ENCODE measurements at regions not wholly inside any gene's neighbourhood (a gene's known extent, or its start where the extent isn't known, plus 50 kb on each side); places are given as distances from the start of the nearest gene placed in this dataset.
"Not testable (repeated sequence)": the region's sequence is repeated elsewhere in the genome, so short reads cannot be mapped to it uniquely, and the experiment has no call there.

GRCh38 chr12:87349681-87350080 is 679.5 kb downstream of the C12orf50 start:
- no peaks in the 10 kb centered on the region for H3K27me3 ChIP-seq (ENCODE audit: insufficient read depth, insufficient read length)
- no peak for TF ChIP-seq SUZ12 (IDR thresholded peaks at IDR 0.05; ENCODE audit: extremely low read depth, insufficient read depth, insufficient read length)
- no peak for TF ChIP-seq YY1 (IDR thresholded peaks at IDR 0.05; ENCODE audit: insufficient read depth, insufficient read length)
- no peak for TF ChIP-seq ZNF274 (IDR thresholded peaks at IDR 0.05; ENCODE audit: low read depth, low read length)
- no peaks in the 10 kb centered on the region for H3K9me3 ChIP-seq (ENCODE audit: insufficient read depth, low read length)
- no peak overlapping the region for H3K4me3 ChIP-seq (ENCODE audit: insufficient read length, low read depth)
- H3K4me1 ChIP-seq (ENCODE audit: insufficient read depth, insufficient read length) = no peaks in the 10 kb centered on the region
- H3K9ac ChIP-seq (ENCODE audit: insufficient read length, low read depth) = no peak overlapping the region
- H3K36me3 ChIP-seq (ENCODE audit: insufficient read depth, insufficient read length, low read length) = no peaks in the 10 kb centered on the region
- no peak for DNase-seq (ENCODE audit: low read depth, low spot score)

GRCh38 chr12:87348071-87348470 is 681.1 kb downstream of the C12orf50 start:
- no peak overlapping the region for H3K4me3 ChIP-seq (ENCODE audit: insufficient read length, low read depth)
- H3K9me3 ChIP-seq (ENCODE audit: insufficient read depth, low read length) = no peaks in the 10 kb centered on the region
- TF ChIP-seq YY1 (IDR thresholded peaks at IDR 0.05; ENCODE audit: insufficient read depth, insufficient read length) = no peak
- no peak for TF ChIP-seq ZNF274 (IDR thresholded peaks at IDR 0.05; ENCODE audit: low read depth, low read length)
- TF ChIP-seq SUZ12 (IDR thresholded peaks at IDR 0.05; ENCODE audit: extremely low read depth, insufficient read depth, insufficient read length) = no peak
- H3K27me3 ChIP-seq (ENCODE audit: insufficient read depth, insufficient read length) = no peaks in the 10 kb centered on the region
- DNase-seq (ENCODE audit: low read depth, low spot score) = no peak
- H3K36me3 ChIP-seq (ENCODE audit: insufficient read depth, insufficient read length, low read length) = no peaks in the 10 kb centered on the region
- no peak overlapping the region for H3K9ac ChIP-seq (ENCODE audit: insufficient read length, low read depth)
- no peaks in the 10 kb centered on the region for H3K4me1 ChIP-seq (ENCODE audit: insufficient read depth, insufficient read length)

- no peaks in the 10 kb centered on the region for H3K4me1 ChIP-seq (ENCODE audit: insufficient read depth, insufficient read length)
- TF ChIP-seq YY1 (IDR thresholded peaks at IDR 0.05; ENCODE audit: insufficient read depth, insufficient read length) (no peak), ZNF274 (IDR thresholded peaks at IDR 0.05; ENCODE audit: low read depth, low read length) (no peak), SUZ12 (IDR thresholded peaks at IDR 0.05; ENCODE audit: extremely low read depth, insufficient read depth, insufficient read length) (no peak)
- H3K4me3 ChIP-seq (ENCODE audit: insufficient read length, low read depth) = no peak overlapping the region
- H3K36me3 ChIP-seq (ENCODE audit: insufficient read depth, insufficient read length, low read length) = no peaks in the 10 kb centered on the region
- no peaks in the 10 kb centered on the region for H3K9me3 ChIP-seq (ENCODE audit: insufficient read depth, low read length)
- H3K27me3 ChIP-seq (ENCODE audit: insufficient read depth, insufficient read length) = no peaks in the 10 kb centered on the region
- no peak overlapping the region for H3K9ac ChIP-seq (ENCODE audit: insufficient read length, low read depth)
- no peak for DNase-seq (ENCODE audit: low read depth, low spot score)
Observed at GRCh38 chr12:87344699-87345098, 684.5 kb downstream of the C12orf50 start.

GRCh38 chr12:87338681-87339080 is 690.5 kb downstream of the C12orf50 start:
- no peaks in the 10 kb centered on the region for H3K4me1 ChIP-seq (ENCODE audit: insufficient read depth, insufficient read length)
- DNase-seq (ENCODE audit: low read depth, low spot score) = no peak
- no peak overlapping the region for H3K9ac ChIP-seq (ENCODE audit: insufficient read length, low read depth)
- H3K9me3 ChIP-seq (ENCODE audit: insufficient read depth, low read length) = no peaks in the 10 kb centered on the region
- H3K36me3 ChIP-seq (ENCODE audit: insufficient read depth, insufficient read length, low read length) = no peaks in the 10 kb centered on the region
- TF ChIP-seq YY1 (IDR thresholded peaks at IDR 0.05; ENCODE audit: insufficient read depth, insufficient read length) = no peak
- no peak for TF ChIP-seq ZNF274 (IDR thresholded peaks at IDR 0.05; ENCODE audit: low read depth, low read length)
- TF ChIP-seq SUZ12 (IDR thresholded peaks at IDR 0.05; ENCODE audit: extremely low read depth, insufficient read depth, insufficient read length) = no peak
- H3K4me3 ChIP-seq (ENCODE audit: insufficient read length, low read depth) = no peak overlapping the region
- no peaks in the 10 kb centered on the region for H3K27me3 ChIP-seq (ENCODE audit: insufficient read depth, insufficient read length)

GRCh38 chr12:87336814-87337336 is 692.3 kb downstream of the C12orf50 start:
- H3K36me3 ChIP-seq (ENCODE audit: insufficient read depth, insufficient read length, low read length) = no peaks in the 10 kb centered on the region
- no peaks in the 10 kb centered on the region for H3K27me3 ChIP-seq (ENCODE audit: insufficient read depth, insufficient read length)
- H3K4me1 ChIP-seq (ENCODE audit: insufficient read depth, insufficient read length) = no peaks in the 10 kb centered on the region
- no peak for DNase-seq (ENCODE audit: low read depth, low spot score)
- no peak for TF ChIP-seq YY1 (IDR thresholded peaks at IDR 0.05; ENCODE audit: insufficient read depth, insufficient read length)
- no peak for TF ChIP-seq ZNF274 (IDR thresholded peaks at IDR 0.05; ENCODE audit: low read depth, low read length)
- no peaks in the 10 kb centered on the region for H3K9me3 ChIP-seq (ENCODE audit: insufficient read depth, low read length)
- no peak overlapping the region for H3K4me3 ChIP-seq (ENCODE audit: insufficient read length, low read depth)
- H3K9ac ChIP-seq (ENCODE audit: insufficient read length, low read depth) = no peak overlapping the region

- TF ChIP-seq ZNF274 (IDR thresholded peaks at IDR 0.05; ENCODE audit: low read depth, low read length) = no peak
- TF ChIP-seq YY1 (IDR thresholded peaks at IDR 0.05; ENCODE audit: insufficient read depth, insufficient read length) = no peak
- no peak for TF ChIP-seq SUZ12 (IDR thresholded peaks at IDR 0.05; ENCODE audit: extremely low read depth, insufficient read depth, insufficient read length)
- H3K9ac ChIP-seq (ENCODE audit: insufficient read length, low read depth) = no peak overlapping the region
- no peak for DNase-seq (ENCODE audit: low read depth, low spot score)
- H3K4me3 ChIP-seq (ENCODE audit: insufficient read length, low read depth) = no peak overlapping the region
- H3K4me1 ChIP-seq (ENCODE audit: insufficient read depth, insufficient read length) = no peaks in the 10 kb centered on the region
- H3K36me3 ChIP-seq (ENCODE audit: insufficient read depth, insufficient read length, low read length) = no peaks in the 10 kb centered on the region
- H3K27me3 ChIP-seq (ENCODE audit: insufficient read depth, insufficient read length) = no peaks in the 10 kb centered on the region
- no peaks in the 10 kb centered on the region for H3K9me3 ChIP-seq (ENCODE audit: insufficient read depth, low read length)
Observed at GRCh38 chr12:87332987-87333726, 696.0 kb downstream of the C12orf50 start.

GRCh38 chr12:87330071-87330555 is 699.1 kb downstream of the C12orf50 start:
- DNase-seq (ENCODE audit: low read depth, low spot score); H3K9me3 ChIP-seq (ENCODE audit: insufficient read depth, low read length); H3K36me3 ChIP-seq (ENCODE audit: insufficient read depth, insufficient read length, low read length); H3K9ac ChIP-seq (ENCODE audit: insufficient read length, low read depth); H3K4me3 ChIP-seq (ENCODE audit: insufficient read length, low read depth); H3K4me1 ChIP-seq (ENCODE audit: insufficient read depth, insufficient read length); H3K27me3 ChIP-seq (ENCODE audit: insufficient read depth, insufficient read length): not testable (repeated sequence)
